IPS DF 19.7 (cell line): ENCODE measurements at regions not wholly inside any gene's neighbourhood (a gene's known extent, or its start where the extent isn't known, plus 50 kb on each side); places are given as distances from the start of the nearest gene placed in this dataset.

Experiments used
- DNase-seq: peaks from one replicate; pipeline ENCODE4 v3.0.0-alpha.2; 2013; ENCODE audit warnings: low read depth, low spot score

GRCh38 chr3:180829409-180830405 lies 82.8 kb upstream of the FXR1 start:
- DNase-seq, result no peak

GRCh38 chr3:180835501-180835900 lies 77.0 kb upstream of the FXR1 start:
- no peak for DNase-seq

DNA sequence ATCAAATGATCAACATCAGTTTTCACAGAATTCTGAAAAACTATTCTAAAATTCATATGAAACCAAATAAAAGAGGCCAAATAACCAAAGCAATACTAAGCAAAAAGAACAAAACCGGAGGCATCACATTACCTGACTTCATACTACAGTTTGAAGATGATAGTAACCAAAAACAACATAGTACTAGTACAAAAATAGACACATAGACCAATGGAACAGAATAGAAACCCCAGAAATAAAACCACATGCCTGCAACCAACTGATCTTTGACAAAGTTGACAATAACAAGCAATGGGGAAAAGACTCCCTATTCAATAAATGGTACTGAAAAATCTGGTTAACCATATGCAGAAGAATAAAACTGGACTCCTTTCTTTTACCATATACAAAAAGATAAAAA lies 75.7 kb upstream of the FXR1 start:
- DNase-seq, result no peak

DNA sequence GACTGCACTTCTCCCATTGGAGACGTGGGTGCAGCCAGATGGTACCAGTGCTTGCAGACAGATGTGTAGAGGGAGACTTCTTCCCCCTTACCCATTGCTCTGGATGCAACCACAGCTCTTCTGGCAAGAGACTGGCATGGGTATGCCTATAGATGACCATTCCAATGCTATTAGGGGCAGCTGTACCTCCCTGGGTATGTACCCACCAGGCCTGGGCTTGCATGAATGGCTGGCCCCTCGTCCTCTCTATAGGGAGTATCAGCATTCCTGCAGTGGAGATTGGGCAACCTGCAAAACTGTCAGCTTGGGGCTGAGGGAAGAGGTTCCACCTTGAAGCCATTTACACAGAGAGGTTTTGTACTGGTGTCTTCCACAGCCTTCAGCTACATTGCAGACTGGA lies 57.6 kb upstream of the FXR1 start:
- no peak for DNase-seq

GRCh38 chr3:180855364-180855763 lies 57.1 kb upstream of the FXR1 start:
- peak; percentile 61 for DNase-seq

- DNase-seq, result no peak
Measured at GRCh38 chr3:180855956-180856355, 56.5 kb upstream of the FXR1 start.

DNA sequence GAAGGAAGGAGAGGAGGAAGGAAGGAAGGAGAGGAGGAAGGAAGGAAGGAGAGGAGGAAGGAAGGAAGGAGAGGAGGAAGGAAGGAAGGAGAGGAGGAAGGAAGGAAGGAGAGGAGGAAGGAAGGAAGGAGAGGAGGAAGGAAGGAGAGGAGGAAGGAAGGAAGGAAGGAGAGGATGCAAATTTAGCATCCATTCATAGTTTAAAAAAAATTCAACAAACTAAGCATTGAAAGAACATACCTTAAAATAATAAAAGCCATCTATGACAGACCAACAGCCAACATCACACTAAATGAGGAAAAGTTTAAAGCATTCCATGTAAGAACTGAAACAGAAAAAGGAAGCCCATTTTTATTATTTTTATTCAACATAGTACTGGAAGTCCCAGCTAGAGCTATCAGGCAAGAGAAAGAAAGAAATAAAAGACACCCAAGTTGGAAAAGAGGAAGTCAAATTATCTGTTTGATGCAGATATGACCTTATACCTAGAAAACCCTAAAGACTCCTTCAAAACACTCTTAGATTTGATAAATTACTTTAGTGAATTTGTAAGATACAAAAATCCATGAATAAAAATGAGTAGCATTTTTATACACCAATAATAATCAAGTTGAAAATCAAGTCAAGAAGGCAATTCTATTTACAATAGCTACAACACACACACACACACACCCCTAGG lies 52.2 kb upstream of the FXR1 start:
- DNase-seq, result no peak
